ENCODE measurements at regions not wholly inside any gene's neighbourhood (a gene's known extent, or its start where the extent isn't known, plus 50 kb on each side); places are given as distances from the start of the nearest gene placed in this dataset.
"Not testable (repeated sequence)": the region's sequence is repeated elsewhere in the genome, so short reads cannot be mapped to it uniquely, and the experiment has no call there.

DNA sequence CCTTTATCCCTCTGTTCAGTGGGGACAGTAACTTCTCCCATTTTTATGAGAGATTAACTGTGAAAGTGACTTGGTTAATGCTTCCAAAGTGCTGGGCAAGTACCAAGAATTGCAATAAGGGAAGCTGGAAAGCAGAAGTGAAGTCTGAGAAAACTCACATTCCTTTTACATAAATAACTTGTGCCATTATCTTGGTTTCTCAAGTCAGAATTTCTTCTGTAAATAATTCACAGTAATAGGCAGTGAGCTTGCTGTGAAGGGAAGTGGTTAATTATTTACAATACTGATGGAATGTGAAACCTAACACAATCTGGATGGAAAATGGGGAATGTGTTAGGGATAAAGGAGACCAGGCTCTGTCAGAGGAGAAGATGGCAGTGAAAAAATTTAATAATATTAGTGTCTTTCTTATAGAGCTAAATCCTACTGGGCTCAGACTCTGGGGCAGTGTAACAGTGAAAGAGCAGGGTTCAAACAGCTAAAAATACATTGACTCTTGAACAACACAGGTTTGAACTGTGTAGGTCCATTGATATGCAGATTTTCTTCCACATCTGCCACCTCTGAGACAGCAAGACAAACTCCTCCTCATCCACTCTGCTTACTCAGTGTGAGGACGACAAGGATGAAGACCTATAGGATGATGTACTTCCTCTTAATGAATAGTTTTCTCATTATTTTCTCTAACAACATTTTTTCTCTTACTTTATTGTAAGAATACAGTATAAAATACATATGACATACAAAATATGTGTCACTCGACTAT lies 251.5 kb upstream of the ISX start:
- Histone ChIP-seq H3K4me3 (no peak overlapping the region), H3K9me3 (replicated peaks) (no peaks in the 10 kb centered on the region), H3K36me3 (no peaks in the 10 kb centered on the region), H3K27me3 (ENCODE audit: low read depth) (peaks cover 44% of the 10 kb centered on the region), H3K4me1 (no peaks in the 10 kb centered on the region), H3K27ac (replicated peaks) (no peak overlapping the region)
- no peak for DNase-seq
- intact Hi-C loops (cut with micrococcal nuclease), result no loop called here
- TF ChIP-seq CTCF (IDR thresholded peaks at IDR 0.05; ENCODE audit: borderline replicate concordance), result no peak

DNA sequence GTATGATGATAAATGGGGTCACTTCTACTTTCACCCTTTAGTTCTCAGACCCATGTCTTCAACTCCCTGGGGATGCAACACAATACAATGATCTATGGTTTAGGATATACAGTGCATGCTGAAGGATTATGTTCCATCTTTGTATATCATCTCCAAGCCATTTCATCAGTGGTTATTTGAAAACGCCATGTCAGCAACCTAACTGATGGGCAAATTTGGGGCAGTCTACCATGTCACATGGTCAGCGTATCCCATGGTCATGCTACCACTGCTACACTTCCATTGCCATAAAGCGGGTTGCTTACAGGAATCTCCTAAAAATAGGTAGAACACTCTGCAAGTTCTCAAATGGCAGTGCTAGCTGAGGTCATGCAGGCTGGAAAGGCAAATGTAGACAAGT lies 236.5 kb upstream of the ISX start:
- peaks cover 7% of the 10 kb centered on the region for H3K9me3 ChIP-seq (replicated peaks)
- H3K4me3 ChIP-seq, result no peak overlapping the region
- H3K4me1 ChIP-seq, result peaks cover 11% of the 10 kb centered on the region
- no peak overlapping the region for H3K27ac ChIP-seq (replicated peaks)
- intact Hi-C loops (cut with micrococcal nuclease), result no loop called here
- TF ChIP-seq CTCF (IDR thresholded peaks at IDR 0.05; ENCODE audit: borderline replicate concordance), result no peak
- peaks cover under 1% of the 10 kb centered on the region for H3K27me3 ChIP-seq (ENCODE audit: low read depth)
- H3K36me3 ChIP-seq, result no peaks in the 10 kb centered on the region
- no peak for DNase-seq

- H3K4me1 ChIP-seq, result no peaks in the 10 kb centered on the region
- DNase-seq, result no peak
- no peak for TF ChIP-seq CTCF (IDR thresholded peaks at IDR 0.05; ENCODE audit: borderline replicate concordance)
- no peaks in the 10 kb centered on the region for H3K9me3 ChIP-seq (replicated peaks)
- H3K27me3 ChIP-seq (ENCODE audit: low read depth), result peaks cover 3% of the 10 kb centered on the region
- no peak overlapping the region for H3K27ac ChIP-seq (replicated peaks)
- H3K4me3 ChIP-seq, result no peak overlapping the region
- intact Hi-C loops (cut with micrococcal nuclease), result no loop called here
- H3K36me3 ChIP-seq, result no peaks in the 10 kb centered on the region
These were observed 231.9 kb upstream of the ISX start for GRCh38 chr22:34834059-34834458.

DNA sequence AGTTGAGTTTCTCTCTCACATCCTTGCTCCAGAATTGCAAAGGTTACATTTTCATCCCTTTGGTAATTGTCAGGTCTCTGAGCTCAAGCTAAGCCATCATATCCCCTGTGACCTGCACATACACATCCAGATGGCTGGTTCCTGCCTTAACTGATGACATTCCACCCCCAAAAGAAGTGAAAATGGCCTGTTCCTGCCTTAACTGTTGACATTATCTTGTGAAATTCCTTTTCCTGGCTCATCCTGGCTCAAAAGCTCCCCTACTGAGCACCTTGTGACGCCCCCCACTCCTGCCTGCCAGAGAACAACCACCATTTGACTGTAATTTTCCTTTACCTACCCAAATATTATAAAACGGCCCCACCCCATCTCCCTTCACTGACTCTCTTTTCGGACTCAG lies 231.4 kb upstream of the ISX start:
- H3K9me3 ChIP-seq (replicated peaks); H3K4me1 ChIP-seq; H3K36me3 ChIP-seq; DNase-seq; intact Hi-C loops (cut with micrococcal nuclease); H3K27me3 ChIP-seq (ENCODE audit: low read depth); H3K27ac ChIP-seq (replicated peaks); H3K4me3 ChIP-seq: not testable (repeated sequence)

DNA sequence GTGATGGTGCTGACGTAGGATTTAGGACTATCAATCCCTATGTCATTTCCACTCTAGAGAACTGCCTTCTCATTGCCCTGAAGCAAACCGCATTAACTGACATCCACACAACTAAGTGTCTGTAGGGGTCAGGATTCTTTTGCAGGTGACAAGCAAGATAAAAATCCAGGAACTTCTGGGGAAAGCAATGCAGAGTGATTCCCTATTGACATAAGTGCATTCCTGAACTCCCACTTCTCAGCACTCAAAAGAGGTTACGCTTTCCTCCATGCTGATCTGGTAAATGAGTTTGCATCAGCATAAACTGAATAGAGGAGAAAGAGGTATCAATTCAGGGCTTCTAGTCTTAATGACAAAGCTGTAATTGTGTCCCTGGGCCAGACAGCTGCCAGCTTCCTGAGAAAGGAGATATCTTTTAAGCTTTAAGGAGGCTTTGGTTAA lies 224.6 kb upstream of the ISX start:
- Histone ChIP-seq H3K4me1 (no peaks in the 10 kb centered on the region), H3K9me3 (replicated peaks) (no peaks in the 10 kb centered on the region), H3K27me3 (ENCODE audit: low read depth) (peaks cover 49% of the 10 kb centered on the region), H3K27ac (replicated peaks) (no peak overlapping the region), H3K36me3 (no peaks in the 10 kb centered on the region), H3K4me3 (no peak overlapping the region)
- TF ChIP-seq CTCF (IDR thresholded peaks at IDR 0.05; ENCODE audit: borderline replicate concordance), result no peak
- intact Hi-C loops (cut with micrococcal nuclease), result no loop called here
- no peak for DNase-seq

GRCh38 chr22:34841911-34842310 lies 224.0 kb upstream of the ISX start:
- intact Hi-C loops (cut with micrococcal nuclease), result no loop called here
- Histone ChIP-seq H3K9me3 (replicated peaks) (no peaks in the 10 kb centered on the region), H3K4me1 (no peaks in the 10 kb centered on the region), H3K36me3 (no peaks in the 10 kb centered on the region), H3K4me3 (no peak overlapping the region), H3K27ac (replicated peaks) (no peak overlapping the region), H3K27me3 (ENCODE audit: low read depth) (peaks cover 52% of the 10 kb centered on the region)
- DNase-seq, result no peak
- TF ChIP-seq CTCF (IDR thresholded peaks at IDR 0.05; ENCODE audit: borderline replicate concordance), result no peak

Data from left ventricle myocardium inferior (tissue), 1 donor.